GM12878 (cell line): ENCODE measurements at regions not wholly inside any gene's neighbourhood (a gene's known extent, or its start where the extent isn't known, plus 50 kb on each side); places are given as distances from the start of the nearest gene placed in this dataset.

Experiments used
- ATAC-seq: fragments of 200-7000 bp; cut with Tn5 transposase; 3 replicates; pipeline ENCODE4 v1.9.1; 2020; ENCODE audit warnings: mild to moderate bottlenecking, moderate library complexity
- BruUV-seq: library from RNA; stranded (reverse); fragments of 400-500 nt; replicated peaks from 2 replicates; lab custom pipeline; 2021; lab: Mats Ljungman, UMichigan
- CTCF ChIA-PET: fragments of 300-600 bp; sonication (Branson Sonifier 250); formaldehyde crosslinking; extraction: SDS; loops from one replicate; lab custom pipeline; 2021; ENCODE audit warnings: inconsistent platforms; lab: Yijun Ruan, JAX
- POLR2A ChIA-PET: fragments of 350-600 bp; formaldehyde crosslinking; extraction: SDS; loops from one replicate; lab custom pipeline; 2021; ENCODE audit warnings: inconsistent platforms; lab: Charles Lee
- RAD21 ChIA-PET: fragments of 300-600 bp; sonication (Branson Sonifier 250); formaldehyde crosslinking; loops from one replicate; lab custom pipeline; 2023; ENCODE audit warnings: antibody characterized with exemption; ENCODE audit not compliant: unreplicated experiment; lab: Charles Lee
- SMC1A ChIA-PET: fragments of 300-600 bp; sonication (Branson Sonifier 250); formaldehyde crosslinking; loops from one replicate; lab custom pipeline; 2023; ENCODE audit not compliant: unreplicated experiment, uncharacterized antibody; lab: Charles Lee
- DNase-seq: peaks from one replicate; pipeline ENCODE4 v3.0.0-alpha.2; 2011; ENCODE audit warnings: low read depth, low spot score
- FAIRE-seq: peaks from 3 replicates; lab custom pipeline; 2011; peaks lifted over from hg19 to GRCh38; lab: Jason Lieb, UNC
- H2AFZ ChIP-seq: 2 replicates; pipeline ENCODE4 v1.6.0; 2011; ENCODE audit warnings: low read depth, low read length, control low read depth; ENCODE audit not compliant: control insufficient read depth
- H3K27ac ChIP-seq: 2 replicates; pipeline ENCODE4 v1.5.1; 2011; ENCODE audit warnings: control low read depth; ENCODE audit not compliant: control insufficient read depth, insufficient read depth
- H3K27me3 ChIP-seq, 2 experiments: replicated peaks in 1 of 2; 2 replicates each; pipeline versions ENCODE4 v1.6.0 to v1.6.1; 2011; ENCODE audit warnings: low read length in 1 of 2; ENCODE audit not compliant: control insufficient read depth in 2 of 2, insufficient read depth in 2 of 2
- H3K36me3 ChIP-seq, 2 experiments: 2 replicates each; pipeline ENCODE4 v1.5.1; 2011; ENCODE audit warnings: low read length in 1 of 2; ENCODE audit not compliant: control insufficient read depth in 2 of 2, insufficient read depth in 2 of 2
- H3K4me1 ChIP-seq: 2 replicates; pipeline ENCODE4 v1.6.1; 2011; ENCODE audit warnings: mild to moderate bottlenecking, low read length, moderate library complexity, mixed read lengths; ENCODE audit not compliant: control insufficient read depth, insufficient read depth
- H3K4me2 ChIP-seq: 2 replicates; pipeline ENCODE4 v1.6.0; 2011; ENCODE audit warnings: control low read depth; ENCODE audit not compliant: control insufficient read depth, insufficient read depth
- H3K4me3 ChIP-seq: fragments of 200-600 bp; sonication (generic); 2 replicates; pipeline ENCODE4 v1.5.1; 2016
- H3K79me2 ChIP-seq: 2 replicates; pipeline ENCODE4 v1.6.0; 2011; ENCODE audit warnings: low read length; ENCODE audit not compliant: control insufficient read depth, insufficient read depth
- H3K9ac ChIP-seq: 2 replicates; pipeline ENCODE4 v1.8.0; 2011; ENCODE audit warnings: low read length, control low read depth, mixed read lengths; ENCODE audit not compliant: control insufficient read depth, insufficient read depth
- H3K9me3 ChIP-seq: replicated peaks from 3 replicates; pipeline ENCODE4 v1.5.1; 2011; ENCODE audit warnings: mild to moderate bottlenecking, low read length; ENCODE audit not compliant: control insufficient read depth, insufficient read depth
- H4K20me1 ChIP-seq: 2 replicates; pipeline ENCODE4 v1.6.0; 2011; ENCODE audit not compliant: control insufficient read depth, insufficient read depth
- E2F8 ChIP-seq: fragments of 450-650 bp; IDR thresholded peaks from 2 replicates; pipeline ENCODE4 v1.6.1; 2018; ENCODE audit warnings: mild to moderate bottlenecking, low read depth, moderate library complexity; ENCODE audit not compliant: partially characterized antibody
- EZH2 ChIP-seq: IDR thresholded peaks from 2 replicates; pipeline ENCODE4 v1.6.1; 2012; ENCODE audit warnings: low read depth, mild to moderate bottlenecking, control low read depth, inconsistent platforms, low read length, borderline replicate concordance; ENCODE audit not compliant: control insufficient read depth
- HDAC6 ChIP-seq: fragments of 200-600 bp; sonication (generic); IDR thresholded peaks from one replicate; pipeline ENCODE4 v1.8.0; 2017; ENCODE audit warnings: antibody characterized with exemption; ENCODE audit not compliant: unreplicated experiment
- KDM1A ChIP-seq: fragments of 200-600 bp; sonication (generic); IDR thresholded peaks from 2 replicates; pipeline ENCODE4 v1.6.1; 2016; ENCODE audit warnings: borderline replicate concordance
- MXI1 ChIP-seq: fragments of 150-350 bp; IDR thresholded peaks from 2 replicates; pipeline ENCODE4 v1.6.1; 2011; ENCODE audit warnings: low read depth, mild to moderate bottlenecking, inconsistent platforms, low read length, improper control_type of control experiment
- NFIC ChIP-seq: IDR thresholded peaks from 2 replicates; pipeline ENCODE4 v1.6.1; 2012; ENCODE audit warnings: low read depth, mild to moderate bottlenecking, inconsistent platforms, low read length, moderate library complexity
- NFYB ChIP-seq: IDR thresholded peaks from 2 replicates; pipeline ENCODE4 v1.6.1; 2011; ENCODE audit warnings: low read depth, mild to moderate bottlenecking, low read length, improper control_type of control experiment, moderate library complexity; ENCODE audit not compliant: insufficient read depth
- NR2C2 ChIP-seq: IDR thresholded peaks from 2 replicates; pipeline ENCODE4 v1.6.1; 2011; ENCODE audit warnings: borderline replicate concordance, low read depth; ENCODE audit not compliant: control insufficient read depth, insufficient read length
- TCF12 ChIP-seq: IDR thresholded peaks from 2 replicates; pipeline ENCODE4 v1.6.1; 2011; ENCODE audit warnings: low read depth, mild to moderate bottlenecking, low read length
- USF2 ChIP-seq: IDR thresholded peaks from 2 replicates; pipeline ENCODE4 v1.6.1; 2011; ENCODE audit warnings: low read depth, low read length, improper control_type of control experiment, borderline replicate concordance
- WGBS: methylation state at CpG from one replicate; pipeline ENCODE4 v1.1.6; 2016; ENCODE audit warnings: low lambda C conversion rate; ENCODE audit not compliant: insufficient replicate concordance, insufficient coverage; ENCODE audit errors: missing lambda C conversion rate; 5-methylcytosine and 5-hydroxymethylcytosine counted together
- in situ Hi-C: fragments of 300-500 bp; cut with MboI; formaldehyde crosslinking; loops from 9 replicates; pipeline ENCODE4 v1.14.3; 2018; ENCODE audit warnings: mixed read lengths
- intact Hi-C: fragments of 100-400 bp; cut with micrococcal nuclease; formaldehyde crosslinking; loops from one replicate; pipeline ENCODE4 v1.14.2; 2022; ENCODE audit not compliant: unreplicated experiment

- no TSS peak for BruUV-seq
- no peak for FAIRE-seq
- no peak for DNase-seq
These were observed 218.3 kb downstream of the AHR start for GRCh38 chr7:17516771-17517170.

GRCh38 chr7:17520941-17521340 is 222.5 kb downstream of the AHR start:
- H3K27me3 ChIP-seq = no peaks in the 10 kb centered on the region
- no peak for DNase-seq
- no peak overlapping the region for H3K27ac ChIP-seq
- ATAC-seq = no peak
- H3K9ac ChIP-seq = no peak overlapping the region
- RAD21 ChIA-PET = interaction anchor here (0.9 to 1.7 kb wide), 7 partner anchors 10 to 220 kb away, joined by 3 to 8 read pairs (median 3); no protein-coding TSS in a partner anchor
- SMC1A ChIA-PET = interaction anchor here (0.8 to 5.2 kb wide), 12 partner anchors 9 to 533 kb away, joined by 3 to 24 read pairs (median 4); no protein-coding TSS in a partner anchor
- WGBS = 0% methylated on average over 1 of the region's 1 CpG
- H3K79me2 ChIP-seq = no peaks in the 10 kb centered on the region
- no peaks in the 10 kb centered on the region for H3K9me3 ChIP-seq
- H3K4me1 ChIP-seq = no peaks in the 10 kb centered on the region
- no peak overlapping the region for H2AFZ ChIP-seq
- in situ Hi-C loops = no loop called here
- BruUV-seq = no TSS peak
- intact Hi-C loops = no loop called here
- no peak overlapping the region for H3K4me2 ChIP-seq
- CTCF ChIA-PET = interaction anchor here (0.7 to 4.1 kb wide), 5 partner anchors 11 to 219 kb away, joined by 3 to 17 read pairs (median 4); no protein-coding TSS in a partner anchor
- no peak overlapping the region for H3K4me3 ChIP-seq
- FAIRE-seq = no peak
- H4K20me1 ChIP-seq = no peaks in the 10 kb centered on the region
- no peaks in the 10 kb centered on the region for H3K36me3 ChIP-seq
- POLR2A ChIA-PET = no interaction called here
- TF ChIP-seq EZH2 = no peak
- no peak for TF ChIP-seq HDAC6
- TF ChIP-seq NFIC = no peak
- no peak for TF ChIP-seq USF2
- TF ChIP-seq NFYB = no peak
- no peak for TF ChIP-seq KDM1A
- no peak for TF ChIP-seq E2F8
- no peak for TF ChIP-seq TCF12
- TF ChIP-seq NR2C2 = no peak

More at GRCh38 chr7:17516771-17517170, 218.3 kb downstream of the AHR start:
- 94% methylated on average over 1 of the region's 1 CpG for WGBS
- H2AFZ ChIP-seq = no peak overlapping the region
- in situ Hi-C loops = no loop called here
- no peaks in the 10 kb centered on the region for H3K9me3 ChIP-seq
- no peak for TF ChIP-seq MXI1
- intact Hi-C loops = no loop called here
- H4K20me1 ChIP-seq = no peaks in the 10 kb centered on the region
- no peak overlapping the region for H3K27ac ChIP-seq
- SMC1A ChIA-PET = interaction anchor here (0.6 kb wide), 1 partner anchor 1963 kb away, joined by 3 read pairs; no protein-coding TSS in a partner anchor
- H3K4me2 ChIP-seq = no peak overlapping the region
- RAD21 ChIA-PET = no interaction called here
- H3K9ac ChIP-seq = no peak overlapping the region
- no peak overlapping the region for H3K4me3 ChIP-seq
- H3K36me3 ChIP-seq = no peaks in the 10 kb centered on the region
- ATAC-seq = no peak
- no peaks in the 10 kb centered on the region for H3K27me3 ChIP-seq
- POLR2A ChIA-PET = no interaction called here
- H3K79me2 ChIP-seq = no peaks in the 10 kb centered on the region
- H3K4me1 ChIP-seq = no peaks in the 10 kb centered on the region
- CTCF ChIA-PET = no interaction called here
